Stimulated activated CD8-positive, alpha-beta memory T cell treated with anti-CD3 and anti-CD28 coated beads, Interleukin-12 subunit alpha, Interleukin-12 subunit beta, amount 100 ng/mL, for 4 hours (primary cell): ENCODE measurements at regions not wholly inside any gene's neighbourhood (a gene's known extent, or its start where the extent isn't known, plus 50 kb on each side); places are given as distances from the start of the nearest gene placed in this dataset.

Source experiments
- DNase-seq: peaks from one replicate; pipeline ENCODE4 v3.0.0-alpha.2; 2020; ENCODE audit warnings: low read depth

DNA sequence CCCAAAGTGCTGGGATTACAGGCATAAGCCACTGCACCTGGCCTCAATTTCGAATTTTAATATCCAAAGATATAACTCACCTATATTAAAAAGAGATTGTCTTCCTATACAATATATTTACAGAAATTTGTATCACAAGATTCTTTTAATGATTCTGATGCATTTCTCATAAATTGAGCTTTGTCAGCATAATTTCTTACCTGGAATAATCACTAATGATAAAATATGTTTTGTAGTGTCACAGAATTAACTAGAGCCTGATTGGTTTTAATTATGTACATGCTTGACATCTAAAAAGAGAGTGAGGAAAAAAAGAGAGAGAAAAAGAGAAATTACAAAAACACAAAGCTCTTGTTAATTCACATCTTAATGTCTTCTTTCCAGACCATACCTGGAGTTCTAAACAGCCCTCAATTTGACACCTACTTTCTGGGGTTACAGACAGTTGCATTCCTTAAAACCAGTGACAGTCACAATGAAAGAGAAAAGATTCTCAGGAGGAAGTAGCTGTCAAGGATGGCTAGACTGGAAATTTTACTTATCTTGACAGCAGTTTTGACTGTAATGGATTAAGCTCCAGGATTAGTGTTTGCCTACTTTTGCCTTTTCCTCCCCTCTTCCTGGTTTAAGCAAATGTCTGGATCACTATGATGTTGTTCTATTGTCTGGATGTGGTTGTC is 214.4 kb downstream of the SPRY2 start:
- no peak for DNase-seq

DNA sequence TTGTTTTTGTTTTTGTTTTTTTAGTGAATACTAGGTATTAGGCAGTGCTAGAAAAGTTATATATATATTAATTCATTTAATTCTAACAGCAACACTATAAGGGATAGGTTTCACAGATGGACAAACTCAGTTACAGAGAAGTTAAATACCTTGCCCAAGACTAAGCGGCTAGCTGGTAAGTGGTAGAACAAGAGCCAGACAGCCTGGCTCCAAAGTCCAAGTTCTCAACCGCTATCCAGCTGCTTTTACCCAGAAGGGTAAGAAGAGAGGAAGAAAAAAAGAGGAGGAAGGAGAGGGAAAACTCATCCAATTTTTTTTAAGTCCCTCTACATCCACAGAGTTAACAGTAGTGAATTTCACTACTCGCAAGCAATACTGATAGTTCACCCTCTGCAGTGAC is 217.0 kb downstream of the SPRY2 start:
- no peak for DNase-seq

DNA sequence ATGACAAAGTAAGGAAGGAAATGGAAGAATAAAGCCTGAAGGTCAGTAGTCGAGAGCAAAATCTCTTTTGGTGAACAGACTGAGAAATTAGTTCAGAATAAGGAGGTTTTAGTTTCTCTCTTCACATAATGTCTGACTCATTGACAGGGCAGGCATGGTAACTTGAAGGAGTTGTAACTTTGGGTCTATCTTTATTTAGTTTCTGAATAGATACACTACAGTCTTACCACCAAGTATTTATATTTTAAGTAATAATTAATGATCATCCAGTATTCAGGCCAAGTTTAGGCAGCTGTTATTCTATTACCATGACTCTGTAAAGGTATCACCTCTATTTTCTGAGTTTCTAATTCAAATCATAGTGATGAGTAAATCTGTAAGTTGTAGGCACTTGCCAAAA is 219.9 kb downstream of the SPRY2 start:
- no peak for DNase-seq

DNA sequence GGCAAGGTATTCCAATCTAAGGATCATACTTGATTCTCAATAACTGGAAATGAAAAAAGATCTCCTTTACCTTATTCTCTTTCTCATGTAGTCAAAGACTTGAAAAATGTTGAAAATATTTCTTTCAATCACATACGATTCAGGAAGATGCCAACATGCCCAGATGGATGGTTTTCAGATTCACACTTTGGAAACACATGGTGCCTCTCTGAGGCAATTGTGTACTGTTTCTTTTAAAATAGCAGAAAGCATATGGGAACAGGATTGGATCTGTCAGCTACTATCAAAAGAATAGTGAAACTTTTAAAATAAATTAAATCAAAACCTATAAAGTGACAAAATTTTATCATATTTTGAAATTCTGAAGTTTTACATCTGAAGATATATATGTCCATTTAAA is 222.4 kb downstream of the SPRY2 start:
- no peak for DNase-seq

DNA sequence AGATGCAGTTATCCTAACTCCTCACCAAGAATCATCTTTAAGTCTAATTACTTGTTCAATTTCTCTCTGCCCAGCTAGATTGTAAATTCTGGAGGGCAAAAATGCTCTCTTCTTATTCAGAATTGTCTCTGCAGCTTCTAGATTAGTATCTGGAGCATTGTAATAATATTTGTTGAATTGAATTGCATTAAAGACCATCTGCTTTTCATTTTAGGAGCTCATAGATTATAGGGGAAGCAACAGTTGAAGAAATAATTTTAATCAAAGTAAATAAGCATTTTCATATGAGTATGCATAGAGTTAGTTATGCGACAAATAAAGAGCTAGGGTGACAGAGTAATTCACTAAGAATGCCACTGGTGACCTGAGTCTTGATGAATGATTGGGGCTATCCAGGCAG is 222.8 kb downstream of the SPRY2 start:
- no peak for DNase-seq

DNA sequence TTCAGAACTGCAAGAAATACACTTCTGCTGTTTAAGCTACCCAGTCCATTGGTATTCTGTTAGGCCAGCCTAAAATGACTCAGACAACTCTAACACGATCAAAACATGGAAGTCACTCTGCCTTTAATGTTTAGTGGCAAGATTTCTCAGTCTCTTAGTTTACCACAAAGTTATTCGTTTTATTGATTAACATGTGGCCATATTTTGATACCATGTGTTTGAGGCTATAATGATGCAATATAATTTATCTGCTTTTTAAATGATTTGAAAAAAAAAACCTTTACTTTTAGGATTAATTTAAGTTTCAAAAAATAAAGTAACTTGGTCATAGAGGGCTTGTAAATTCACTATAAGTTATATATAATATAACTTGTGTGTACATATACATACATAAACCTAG is 223.4 kb downstream of the SPRY2 start:
- DNase-seq, result no peak

DNA sequence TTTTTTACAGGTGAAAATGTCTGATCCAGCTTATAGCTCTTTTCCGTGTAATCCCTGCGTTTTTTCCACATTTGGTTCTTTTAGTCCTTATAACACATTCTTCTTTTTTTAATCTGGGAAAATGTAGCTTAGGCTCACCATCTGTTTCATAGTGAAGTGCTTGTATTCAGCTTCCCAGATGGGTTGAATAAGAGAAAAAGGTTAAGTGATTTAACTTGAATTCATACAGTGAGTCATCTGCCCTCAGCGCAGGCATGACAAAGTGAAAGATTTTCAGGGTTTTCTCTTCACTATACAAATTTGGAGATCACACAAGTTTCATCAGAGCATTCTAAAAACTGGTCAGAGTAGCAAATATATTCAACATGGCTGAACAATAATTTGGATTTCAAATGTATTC is 224.8 kb downstream of the SPRY2 start:
- DNase-seq, result no peak

DNA sequence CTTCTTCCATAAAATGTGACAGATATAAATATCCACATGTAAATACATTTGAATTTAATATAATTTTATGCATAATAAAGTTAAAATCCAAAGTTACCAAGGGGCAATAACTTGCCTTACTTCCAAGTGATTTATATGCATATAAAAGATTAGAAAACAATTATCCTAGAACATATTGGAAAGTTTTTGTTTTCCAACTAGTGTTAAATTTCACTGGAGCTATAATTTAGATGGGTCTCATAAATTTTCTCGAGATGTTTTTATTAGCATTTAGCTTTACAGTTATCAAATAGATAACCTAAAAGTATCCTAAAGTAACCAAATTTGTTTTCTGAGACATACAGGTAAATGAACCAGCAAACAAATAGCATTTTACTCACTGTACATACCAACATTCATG is 225.3 kb downstream of the SPRY2 start:
- no peak for DNase-seq

DNA sequence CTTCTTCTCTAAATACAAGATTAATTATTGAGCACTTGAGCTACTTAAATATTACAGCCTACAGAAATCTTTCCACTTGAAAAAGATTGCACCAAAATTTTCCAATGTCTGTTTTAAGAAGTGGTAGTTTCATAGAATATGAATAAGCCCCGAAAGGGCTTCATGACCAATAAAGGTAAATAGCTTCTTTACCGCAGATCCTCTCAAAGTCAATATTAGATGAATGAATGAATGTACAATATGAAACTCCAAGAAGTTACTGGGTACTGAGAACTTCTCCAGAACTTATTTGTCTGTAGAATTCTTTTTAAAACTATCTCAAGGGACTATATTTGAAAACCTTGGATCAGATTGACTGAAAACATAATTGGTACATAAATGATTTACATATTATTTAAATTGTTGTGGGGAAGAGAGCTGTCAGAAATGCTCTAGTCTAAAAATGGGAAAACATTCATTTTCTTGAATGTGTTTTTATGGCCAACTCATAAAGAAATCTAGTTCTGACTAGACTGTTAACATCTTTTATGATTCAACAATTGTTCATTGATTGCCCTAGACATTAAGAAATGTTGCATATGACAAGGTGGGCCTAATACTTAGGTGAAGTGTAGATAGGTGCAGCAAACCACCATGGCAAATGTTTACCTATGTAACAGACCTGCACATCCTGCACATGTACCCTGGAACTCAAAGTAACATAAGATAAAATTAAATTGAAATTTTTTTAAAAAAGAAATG is 227.0 kb downstream of the SPRY2 start:
- no peak for DNase-seq

DNA sequence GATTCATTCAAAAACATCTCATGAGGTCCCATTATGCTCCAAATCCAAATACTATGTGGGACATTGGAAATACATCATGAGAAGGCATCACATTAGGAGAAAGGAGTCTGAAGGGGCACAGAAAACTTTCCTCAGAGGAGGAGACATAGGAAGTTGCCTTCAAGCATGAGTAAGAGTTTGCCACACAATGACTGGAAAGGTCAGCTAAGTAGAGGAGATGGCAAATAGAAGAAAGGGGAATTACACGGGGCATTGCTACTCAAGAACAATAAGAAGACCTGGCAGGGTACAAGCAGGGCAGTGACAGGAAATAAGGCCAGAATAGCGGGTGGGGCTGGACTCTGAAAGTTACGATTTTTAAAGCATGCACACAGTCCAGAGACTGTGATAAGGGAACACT is 231.6 kb downstream of the SPRY2 start:
- DNase-seq, result no peak

DNA sequence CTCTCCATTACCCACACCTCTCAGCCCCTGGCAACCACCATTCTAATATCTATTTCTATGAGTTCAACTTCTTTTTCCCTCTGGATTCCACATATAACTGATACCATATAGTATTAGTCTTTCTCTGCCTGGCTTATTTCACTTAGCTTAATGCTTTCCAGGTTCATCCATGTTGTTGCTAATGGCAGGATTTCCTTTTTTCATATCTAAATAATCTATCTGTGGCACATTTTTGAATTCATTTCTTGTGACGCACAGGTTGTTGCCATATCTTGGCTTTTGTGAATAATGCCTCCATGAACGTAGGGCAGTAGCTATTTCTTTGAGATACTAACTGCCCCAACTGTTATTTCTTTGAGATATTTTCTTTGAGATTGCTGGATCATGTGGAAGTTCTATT is 235.6 kb downstream of the SPRY2 start:
- no peak for DNase-seq

DNA sequence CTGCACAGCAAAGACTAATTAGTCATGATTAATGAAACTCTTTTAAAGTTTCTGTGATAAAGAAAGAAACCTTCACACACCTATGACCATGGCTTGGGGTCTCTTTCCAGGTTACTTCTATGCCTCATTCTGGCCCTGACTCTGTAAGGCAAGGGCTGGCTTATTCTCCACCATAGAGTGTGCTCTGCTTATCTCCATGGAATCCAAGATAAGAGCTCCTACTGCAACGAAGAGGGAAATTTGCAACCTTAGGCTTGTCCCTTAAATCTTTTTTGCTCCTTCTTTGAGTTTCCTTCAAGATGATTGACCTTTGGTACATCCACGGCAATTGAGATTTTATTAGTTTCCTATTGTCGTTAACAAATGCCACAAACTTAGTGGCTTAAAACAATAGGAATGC is 239.9 kb downstream of the SPRY2 start:
- DNase-seq, result no peak

DNA sequence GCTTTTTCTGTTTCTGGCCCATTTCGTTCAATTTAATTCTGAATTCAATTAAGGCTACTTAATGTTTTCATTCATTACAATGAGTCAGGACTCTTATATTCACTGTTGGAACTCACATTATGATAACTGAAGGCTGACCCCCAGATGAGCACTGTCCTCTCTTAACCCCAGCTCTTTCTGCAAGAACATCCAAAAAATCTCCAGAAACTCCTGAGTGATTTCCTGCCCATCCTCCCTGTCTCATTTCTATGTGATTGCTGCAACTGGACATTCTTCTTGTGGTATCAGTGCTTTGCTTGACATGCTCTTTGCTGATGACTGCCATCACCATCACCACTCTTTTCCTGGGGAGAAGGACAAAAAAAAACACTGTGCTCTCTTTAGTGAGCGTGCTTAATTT is 240.3 kb downstream of the SPRY2 start:
- no peak for DNase-seq

DNA sequence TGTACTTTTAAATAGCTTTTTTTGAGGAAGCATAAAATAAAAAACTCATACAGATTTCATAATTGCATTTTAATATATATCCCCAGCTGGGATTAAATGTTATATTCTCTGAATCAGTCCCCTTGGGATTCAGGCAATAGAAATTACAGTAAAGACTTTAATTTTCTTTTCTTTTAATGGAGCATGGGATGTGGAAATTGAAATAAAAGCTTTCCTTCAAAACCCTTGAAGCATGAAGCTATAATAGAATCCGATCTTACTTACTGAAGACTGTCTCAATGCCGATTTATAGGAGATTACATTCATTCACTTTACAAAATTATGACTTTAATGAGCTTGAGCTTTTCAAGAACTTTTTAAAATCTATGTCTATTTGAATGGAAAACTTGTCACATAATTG is 243.4 kb downstream of the SPRY2 start:
- DNase-seq, result no peak

DNA sequence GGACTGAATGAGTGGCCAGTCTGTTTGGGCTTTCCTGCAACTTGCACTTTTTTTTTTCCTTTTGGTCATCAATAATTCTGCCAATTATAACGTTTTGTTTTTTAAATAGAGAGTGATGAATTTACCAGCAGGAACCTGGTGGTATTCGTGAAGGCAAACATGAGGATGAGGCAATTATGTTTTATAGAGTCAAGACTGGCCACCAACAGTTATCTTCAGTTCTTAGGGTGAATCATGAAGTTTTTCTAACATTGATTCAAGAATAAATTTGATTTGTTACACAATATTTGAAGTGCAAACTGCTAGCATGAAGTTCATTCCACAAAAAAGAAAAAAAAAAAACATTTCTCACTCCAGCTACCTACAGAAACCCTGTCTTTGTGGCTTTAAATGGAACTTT is 244.5 kb downstream of the SPRY2 start:
- no peak for DNase-seq

DNA sequence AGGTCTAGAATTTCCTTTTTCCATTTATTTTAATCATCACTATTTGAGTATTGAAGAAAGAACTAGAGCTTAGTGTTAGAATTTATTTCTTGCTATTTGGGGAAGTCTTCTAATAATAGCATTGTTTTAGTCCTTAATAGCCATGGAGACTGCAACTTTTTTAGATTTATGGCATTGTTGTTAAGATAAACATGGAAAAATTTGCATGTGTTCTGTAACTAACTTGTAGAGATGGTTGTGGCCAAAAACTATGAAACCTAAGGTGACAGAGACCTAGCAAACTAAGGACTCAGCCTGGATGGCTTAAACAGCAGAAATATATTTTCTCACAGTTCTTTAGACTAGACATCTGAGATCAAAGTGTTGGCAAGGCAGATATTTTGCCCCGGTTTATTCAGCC is 246.4 kb downstream of the SPRY2 start:
- no peak for DNase-seq

DNA sequence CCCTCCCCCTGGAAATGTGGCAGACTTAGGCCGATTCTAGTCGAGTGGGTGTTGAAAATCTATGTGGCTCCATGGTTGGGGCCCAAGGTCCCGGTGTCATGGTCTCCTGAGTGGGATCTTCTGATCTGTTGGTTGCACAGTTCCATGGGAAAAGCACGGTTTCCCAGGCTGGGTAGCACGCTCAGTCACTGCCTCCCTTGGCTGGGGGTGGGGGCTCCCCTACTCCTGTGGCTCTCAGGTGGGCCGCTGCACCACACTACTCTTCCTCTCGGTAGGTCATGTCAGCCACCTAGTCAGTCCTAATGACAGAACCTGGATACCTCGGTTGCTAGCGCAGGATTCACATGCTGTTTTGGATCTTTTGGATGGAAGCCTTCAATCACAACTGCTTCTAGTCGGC is 247.0 kb downstream of the SPRY2 start:
- DNase-seq, result no peak

DNA sequence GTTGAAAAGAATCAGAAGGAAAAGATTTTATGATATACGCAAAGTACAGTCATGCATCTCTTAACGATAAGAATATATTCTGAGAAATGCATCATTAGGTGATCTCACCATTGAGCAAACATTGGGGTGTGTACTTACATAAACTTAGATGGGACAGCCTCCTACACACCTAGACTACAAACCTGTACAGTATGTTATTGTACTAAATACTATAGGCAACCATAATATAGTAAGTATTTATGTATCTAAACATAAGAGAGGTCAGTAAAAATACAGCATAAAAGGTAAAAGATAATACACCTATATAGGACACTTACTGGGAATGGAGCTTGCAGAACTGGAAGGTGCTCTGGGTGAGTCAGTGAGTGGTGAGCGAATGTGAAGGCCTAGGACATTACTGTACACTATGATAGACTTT is 254.6 kb downstream of the SPRY2 start:
- no peak for DNase-seq

DNA sequence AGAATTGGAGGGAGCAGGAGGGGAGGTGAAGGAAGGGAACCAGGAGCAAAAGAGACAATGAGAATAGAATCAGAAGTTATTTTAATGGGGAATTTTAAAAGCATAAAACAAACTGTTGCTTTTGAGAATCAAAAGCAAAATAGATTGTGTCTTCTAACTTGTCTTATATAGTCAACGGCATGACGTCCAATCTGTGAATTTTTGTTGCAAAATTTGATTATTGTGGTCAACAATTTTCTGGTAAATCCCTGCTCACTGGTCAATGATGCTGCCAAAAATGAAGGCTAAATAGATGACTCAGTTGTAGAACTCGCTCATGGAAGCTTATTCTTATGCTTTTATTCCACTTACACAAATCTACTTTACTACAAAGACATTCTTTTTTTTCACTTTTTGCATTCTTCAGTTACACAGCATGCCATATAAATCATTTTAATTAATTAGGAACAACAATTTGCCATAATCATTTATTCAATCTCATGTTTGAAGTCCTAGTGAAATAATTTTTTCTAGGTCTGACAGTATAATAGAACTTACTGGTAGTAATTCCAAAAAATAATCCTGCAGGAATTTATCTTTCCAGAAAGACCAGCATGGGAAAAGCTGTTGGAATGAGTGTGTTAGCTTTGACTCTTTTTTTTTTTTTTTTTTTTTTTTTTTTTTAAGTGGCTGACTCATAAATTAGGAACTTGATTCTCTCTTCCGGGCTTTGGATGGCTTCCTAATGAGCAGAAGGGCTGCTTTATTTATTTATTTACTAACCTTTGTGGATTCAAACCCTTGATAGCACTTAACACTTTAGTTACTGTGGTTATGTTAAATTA is 256.9 kb downstream of the SPRY2 start:
- DNase-seq, result no peak

DNA sequence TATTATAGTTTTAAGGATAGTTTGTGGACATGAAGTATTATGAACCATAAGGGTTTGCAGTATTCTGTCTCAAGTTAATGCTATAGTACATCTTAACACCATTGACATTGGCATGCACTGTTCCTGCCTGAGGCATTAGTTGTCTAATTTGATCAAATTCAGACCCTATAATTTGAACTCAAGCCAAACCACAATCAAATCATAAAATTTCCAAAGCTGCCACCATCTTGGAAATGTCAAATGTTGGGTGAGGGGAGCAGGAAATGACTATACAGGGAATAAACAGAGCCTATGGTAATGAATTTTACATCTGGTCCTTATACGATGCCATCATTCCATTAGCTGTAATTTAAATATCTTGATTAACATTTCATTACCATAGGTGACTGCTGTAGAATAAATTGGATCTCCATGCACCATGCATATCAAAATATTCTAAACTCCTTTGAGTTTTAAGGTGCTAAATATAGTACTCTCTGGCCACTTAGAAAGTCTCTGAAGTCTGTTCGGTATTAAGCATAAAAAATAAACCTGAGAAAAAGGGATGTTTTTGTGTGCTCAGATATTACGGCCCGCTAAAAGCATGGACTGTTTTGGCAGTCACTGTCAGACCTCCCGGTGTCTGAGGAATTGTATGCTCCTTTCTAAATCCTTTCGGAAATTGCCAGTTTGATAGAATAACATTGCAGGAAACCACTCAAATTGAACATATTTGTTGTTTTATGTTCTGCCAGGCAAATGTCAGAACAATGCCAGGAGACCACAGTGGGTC is 257.7 kb downstream of the SPRY2 start:
- DNase-seq, result no peak

DNA sequence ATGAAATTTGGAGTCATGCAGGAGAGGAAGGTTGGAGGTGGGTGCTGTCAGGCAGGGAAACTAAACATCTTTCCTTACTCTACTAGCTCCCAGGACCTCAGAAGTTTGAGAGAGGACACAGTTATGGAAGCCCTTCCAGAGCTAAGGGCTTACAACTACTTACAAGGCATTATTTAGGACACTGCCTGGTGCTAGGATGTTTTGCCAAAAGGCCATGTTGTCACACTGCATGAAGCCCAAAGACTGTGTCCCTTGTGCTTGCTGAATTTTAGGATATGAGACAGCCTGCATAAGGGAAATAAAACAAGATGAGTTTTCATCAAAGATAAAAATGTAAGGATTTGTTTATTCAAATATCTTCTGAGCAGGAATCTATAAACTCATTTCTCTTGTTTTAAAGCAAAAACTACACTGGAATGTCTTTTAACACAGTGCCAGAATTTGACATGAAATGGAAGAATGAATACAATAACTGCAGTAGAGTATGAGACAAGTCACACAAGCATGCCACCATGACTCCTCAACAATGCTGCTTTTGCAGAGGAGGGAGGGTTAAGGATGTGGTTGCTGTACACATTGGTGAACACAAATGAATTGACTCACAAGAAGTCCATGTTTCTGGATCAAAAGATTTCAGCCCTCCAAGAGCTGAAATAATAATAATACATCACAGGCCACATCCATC is 258.4 kb downstream of the SPRY2 start:
- no peak for DNase-seq

DNA sequence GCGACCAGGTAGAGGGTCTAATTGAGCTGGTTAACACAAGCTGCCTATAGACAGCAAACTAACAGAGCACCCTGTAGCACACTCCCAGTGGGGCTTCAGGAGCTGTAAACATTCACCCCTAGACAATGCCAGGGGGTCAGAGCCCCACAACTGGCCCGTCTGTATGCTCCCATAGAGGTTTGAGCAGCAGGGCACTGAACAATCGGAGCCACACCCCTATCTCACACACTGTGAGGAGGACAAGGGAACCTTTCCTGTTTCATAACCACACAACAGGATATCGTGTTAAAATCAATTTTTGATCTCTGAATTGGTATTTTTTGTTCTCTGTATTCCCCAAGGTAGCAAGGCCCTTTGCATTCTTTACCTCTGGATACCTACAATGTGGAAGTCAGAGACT is 266.1 kb downstream of the SPRY2 start:
- no peak for DNase-seq
